HCT116 (cell line): ENCODE measurements at regions not wholly inside any gene's neighbourhood (a gene's known extent, or its start where the extent isn't known, plus 50 kb on each side); places are given as distances from the start of the nearest gene placed in this dataset.

ENCODE experiments used
- ATAC-seq: fragments of 200-7000 bp; cut with Tn5 transposase; 2 replicates; pipeline ENCODE4 v1.9.1; 2020; ENCODE audit warnings: mild to moderate bottlenecking, moderate library complexity
- BruUV-seq: library from RNA; stranded (reverse); fragments of 400-500 nt; replicated peaks from 2 replicates; lab custom pipeline; 2021; lab: Mats Ljungman, UMichigan
- CTCF ChIA-PET: fragments of 300-600 bp; sonication (Branson Sonifier 250); formaldehyde crosslinking; loops from one replicate; lab custom pipeline; 2021; ENCODE audit warnings: antibody characterized with exemption; lab: Charles Lee
- POLR2A ChIA-PET: fragments of 300-600, 350-600 bp; sonication (Branson Sonifier 250); formaldehyde crosslinking; loops from one replicate; lab custom pipeline; 2021; ENCODE audit warnings: antibody characterized with exemption; lab: Charles Lee
- RAD21 ChIA-PET, 2 experiments: fragments of 300-600 bp; sonication (Branson Sonifier 250); formaldehyde crosslinking; loops; one replicate each; lab custom pipeline; 2023; ENCODE audit warnings: low total read pairs in 2 of 2; ENCODE audit not compliant: uncharacterized antibody in 2 of 2, unreplicated experiment in 2 of 2, low non-redundant PET in 1 of 2; lab: Charles Lee
- DNase-seq: peaks from one replicate; pipeline ENCODE4 v3.0.0-alpha.2; 2010; ENCODE audit warnings: low read depth, low spot score
- H2AFZ ChIP-seq: fragments of 200-600 bp; shearing (Covaris generic), sonication (generic); 2 replicates; pipeline ENCODE4 v1.6.1; 2017; ENCODE audit warnings: low read depth, mixed run types, mixed read lengths, antibody characterized with exemption, low read length; ENCODE audit not compliant: poor library complexity, severe bottlenecking
- H3K27ac ChIP-seq: 2 replicates; pipeline ENCODE4 v1.5.1; 2012; ENCODE audit warnings: low read depth, low read length
- H3K27me3 ChIP-seq: fragments of 200-600 bp; sonication (generic); 2 replicates; pipeline ENCODE4 v1.6.1; 2016; ENCODE audit warnings: mixed run types, low read length, mixed read lengths; ENCODE audit not compliant: insufficient read depth
- H3K36me3 ChIP-seq, 2 experiments: fragments of 200-500 bp in 1 of 2; fragments of 200-600 bp in 1 of 2; sonication (Bioruptor generic) in 1 of 2; sonication (generic) in 1 of 2; 2 replicates each; pipeline versions ENCODE4 v1.5.1 to v1.6.1; 2014 to 2016; ENCODE audit warnings: low read length in 2 of 2, inconsistent platforms in 1 of 2, mixed read lengths in 1 of 2, mixed run types in 1 of 2; ENCODE audit not compliant: insufficient read depth in 2 of 2, control insufficient read depth in 1 of 2
- H3K4me1 ChIP-seq, 2 experiments: fragments of 200-600 bp in 1 of 2; sonication (generic) in 1 of 2; 2 replicates each; pipeline versions ENCODE4 v1.5.1 to v1.6.1; 2012 to 2017; ENCODE audit warnings: low read length in 2 of 2, inconsistent platforms in 1 of 2, mild to moderate bottlenecking in 1 of 2, mixed read lengths in 1 of 2, mixed run types in 1 of 2, moderate library complexity in 1 of 2; ENCODE audit not compliant: insufficient read depth in 2 of 2, control insufficient read depth in 1 of 2
- H3K4me2 ChIP-seq: fragments of 200-600 bp; sonication (generic); 2 replicates; pipeline ENCODE4 v1.6.1; 2017; ENCODE audit warnings: mixed run types, low read length, mixed read lengths
- H3K4me3 ChIP-seq, 2 experiments: fragments of 200-600 bp in 1 of 2; sonication (generic) in 1 of 2; replicated peaks in 1 of 2; 2 replicates each; pipeline ENCODE4 v1.5.1; 2011 to 2016; ENCODE audit warnings: low read length in 2 of 2, control low read depth in 1 of 2, low read depth in 1 of 2, mild to moderate bottlenecking in 1 of 2, mixed read lengths in 1 of 2, mixed run types in 1 of 2
- H3K79me2 ChIP-seq: fragments of 200-600 bp; sonication (generic); 2 replicates; pipeline ENCODE4 v1.6.1; 2017; ENCODE audit warnings: mild to moderate bottlenecking, mixed run types, low read length, moderate library complexity, mixed read lengths; ENCODE audit not compliant: insufficient read depth
- H3K9ac ChIP-seq: fragments of 200-600 bp; sonication (generic); 2 replicates; pipeline ENCODE4 v1.6.1; 2016; ENCODE audit warnings: low read length, mixed read lengths
- H3K9me2 ChIP-seq: fragments of 200-600 bp; sonication (generic), shearing (Covaris generic); 2 replicates; pipeline ENCODE4 v1.6.1; 2017; ENCODE audit warnings: mixed run types, mild to moderate bottlenecking, moderate library complexity; ENCODE audit not compliant: insufficient read depth
- H3K9me3 ChIP-seq, 2 experiments: fragments of 200-500 bp in 1 of 2; fragments of 200-600 bp in 1 of 2; sonication (Bioruptor generic) in 1 of 2; sonication (generic) in 1 of 2; 2 replicates each; pipeline ENCODE4 v1.6.1; 2014 to 2017; ENCODE audit warnings: low read length in 2 of 2, mixed read lengths in 2 of 2, inconsistent platforms in 1 of 2, low read depth in 1 of 2, mild to moderate bottlenecking in 1 of 2, mixed run types in 1 of 2, moderate library complexity in 1 of 2; ENCODE audit not compliant: control insufficient read depth in 1 of 2, insufficient read depth in 1 of 2
- H4K20me1 ChIP-seq: fragments of 200-600 bp; sonication (generic), shearing (Covaris generic); 2 replicates; pipeline ENCODE4 v1.6.1; 2017; ENCODE audit warnings: mixed run types, mild to moderate bottlenecking, moderate library complexity; ENCODE audit not compliant: insufficient read depth
- CBX3 ChIP-seq: IDR thresholded peaks from 2 replicates; pipeline ENCODE4 v1.6.1; 2012; ENCODE audit warnings: low read depth
- CEBPB ChIP-seq: IDR thresholded peaks from 2 replicates; pipeline ENCODE4 v1.6.1; 2012; ENCODE audit warnings: low read depth
- CTCF ChIP-seq, 3 experiments: fragments of 200-600 bp in 1 of 3; sonication (generic) in 1 of 3; IDR thresholded peaks in 2 of 3; conservative IDR thresholded peaks in 1 of 3; 2 replicates each; pipeline ENCODE4 v1.5.1; 2012 to 2017; ENCODE audit warnings: low read depth in 2 of 3, low read length in 2 of 3, antibody characterized with exemption in 1 of 3, borderline replicate concordance in 1 of 3, control low read depth in 1 of 3, mild to moderate bottlenecking in 1 of 3, mixed read lengths in 1 of 3, mixed run types in 1 of 3, moderate library complexity in 1 of 3; ENCODE audit not compliant: insufficient read depth in 1 of 3
- EGR1 ChIP-seq: IDR thresholded peaks from 2 replicates; pipeline ENCODE4 v1.6.1; 2012; ENCODE audit warnings: low read depth
- EZH2phosphoT487 ChIP-seq: fragments of 200-600 bp; IDR thresholded peaks from 2 replicates; pipeline ENCODE4 v1.6.1; 2018; ENCODE audit warnings: antibody characterized with exemption, borderline replicate concordance
- FOSL1 ChIP-seq: IDR thresholded peaks from 2 replicates; pipeline ENCODE4 v1.6.1; 2012; ENCODE audit warnings: low read depth
- JUND ChIP-seq: IDR thresholded peaks from 2 replicates; pipeline ENCODE4 v1.6.1; 2012
- POLR2A ChIP-seq: IDR thresholded peaks from 2 replicates; pipeline ENCODE4 v1.7.0; 2011; ENCODE audit warnings: borderline replicate concordance; ENCODE audit not compliant: insufficient read depth, insufficient read length; ENCODE audit errors: extremely low read depth
- POLR2AphosphoS5 ChIP-seq: IDR thresholded peaks from 2 replicates; pipeline ENCODE4 v1.6.1; 2011; ENCODE audit warnings: mild to moderate bottlenecking, low read depth, low read length, moderate library complexity
- REST ChIP-seq: IDR thresholded peaks from 2 replicates; pipeline ENCODE4 v1.6.1; 2012; ENCODE audit warnings: low read depth
- SIN3A ChIP-seq: IDR thresholded peaks from 2 replicates; pipeline ENCODE4 v1.6.1; 2012; ENCODE audit warnings: low read depth
- SP1 ChIP-seq: IDR thresholded peaks from 2 replicates; pipeline ENCODE4 v1.6.1; 2012; ENCODE audit warnings: low read depth
- TCF7L2 ChIP-seq: IDR thresholded peaks from 2 replicates; pipeline ENCODE4 v1.7.0; 2011; ENCODE audit warnings: borderline replicate concordance, inconsistent platforms; ENCODE audit not compliant: insufficient read depth, insufficient read length; ENCODE audit errors: extremely low read depth
- YY1 ChIP-seq: IDR thresholded peaks from 2 replicates; pipeline ENCODE4 v1.6.1; 2011; ENCODE audit warnings: low read length, low read depth, moderate library complexity, mild to moderate bottlenecking; ENCODE audit not compliant: insufficient replicate concordance; ENCODE audit errors: extremely low read depth
- ZBTB33 ChIP-seq: IDR thresholded peaks from 2 replicates; pipeline ENCODE4 v1.6.1; 2011; ENCODE audit warnings: mild to moderate bottlenecking, low read length, moderate library complexity; ENCODE audit not compliant: insufficient replicate concordance; ENCODE audit errors: extremely low read depth
- ZFX ChIP-seq: fragments of 450-650 bp; IDR thresholded peaks from 2 replicates; pipeline ENCODE4 v1.6.1; 2017
- ZNF274 ChIP-seq: fragments of 200-500 bp; sonication (Bioruptor generic); IDR thresholded peaks from 2 replicates; pipeline ENCODE4 v1.6.1; 2014; ENCODE audit warnings: mild to moderate bottlenecking, low read depth, low read length, inconsistent platforms
- intact Hi-C: fragments of 100-400 bp; cut with micrococcal nuclease; formaldehyde crosslinking; loops from 2 replicates; pipeline ENCODE4 v1.10.0; 2022
- TF ChIP-seq, protein P1 (sequence below): IDR thresholded peaks from 2 replicates; pipeline ENCODE4 v1.6.1; 2012
- TF ChIP-seq, protein P2 (sequence below): IDR thresholded peaks from 2 replicates; pipeline ENCODE4 v1.6.1; 2012

GRCh38 chr4:111579767-111580166 lies 565.5 kb upstream of the FAM241A start:
- Histone ChIP-seq H3K4me2 (no peak overlapping the region), H3K27me3 (no peaks in the 10 kb centered on the region), H3K36me3 (no peaks in the 10 kb centered on the region), H3K4me3 (no peak overlapping the region), H4K20me1 (no peaks in the 10 kb centered on the region), H3K4me1 (no peaks in the 10 kb centered on the region), H3K27ac (no peak overlapping the region), H3K9ac (no peak overlapping the region), H3K9me2 (no peaks in the 10 kb centered on the region), H3K9me3 (no peaks in the 10 kb centered on the region; a peak in 2 of 4 replicates), H3K79me2 (no peaks in the 10 kb centered on the region), H2AFZ (no peak overlapping the region)
- ChIA-PET CTCF (no interaction called here), RAD21 (no interaction called here), POLR2A (no interaction called here)
- no peak for TF ChIP-seq FOSL1
- TF ChIP-seq YY1 = no peak
- TF ChIP-seq, protein P1, sequence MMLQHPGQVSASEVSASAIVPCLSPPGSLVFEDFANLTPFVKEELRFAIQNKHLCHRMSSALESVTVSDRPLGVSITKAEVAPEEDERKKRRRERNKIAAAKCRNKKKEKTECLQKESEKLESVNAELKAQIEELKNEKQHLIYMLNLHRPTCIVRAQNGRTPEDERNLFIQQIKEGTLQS = no peak
- TF ChIP-seq TCF7L2 = no peak
- no peak for TF ChIP-seq CBX3
- no peak for TF ChIP-seq JUND
- no peak for TF ChIP-seq EZH2phosphoT487
- no peak for TF ChIP-seq SIN3A
- TF ChIP-seq ZFX = no peak
- TF ChIP-seq EGR1 = no peak
- no peak for TF ChIP-seq REST
- no peak for TF ChIP-seq ZNF274
- no peak for TF ChIP-seq SP1
- TF ChIP-seq, protein P2, sequence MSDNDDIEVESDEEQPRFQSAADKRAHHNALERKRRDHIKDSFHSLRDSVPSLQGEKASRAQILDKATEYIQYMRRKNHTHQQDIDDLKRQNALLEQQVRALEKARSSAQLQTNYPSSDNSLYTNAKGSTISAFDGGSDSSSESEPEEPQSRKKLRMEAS = no peak
- no peak for TF ChIP-seq POLR2AphosphoS5
- no peak for TF ChIP-seq ZBTB33
- no peak for TF ChIP-seq CEBPB
- TF ChIP-seq POLR2A = no peak
- TF ChIP-seq CTCF (IDR thresholded peaks at IDR 0.05 in 2 of 3, conservative IDR thresholded peaks at IDR 0.05 in 1 of 3; ENCODE audit: borderline replicate concordance in 1 of 3, insufficient read depth in 1 of 3, low read depth in 2 of 3, low read length in 2 of 3) = no peak
- intact Hi-C loops = no loop called here
- BruUV-seq = no TSS peak
- DNase-seq = no peak
- ATAC-seq = no peak
